Suprapubic skin (tissue), 4 donors: ENCODE measurements at regions not wholly inside any gene's neighbourhood (a gene's known extent, or its start where the extent isn't known, plus 50 kb on each side); places are given as distances from the start of the nearest gene placed in this dataset.

Experiments used
- EP300 ChIP-seq: sonication (generic); formaldehyde crosslinking; IDR thresholded peaks from one replicate; pipeline ENCODE4 v1.6.1; 2017; ENCODE audit warnings: antibody characterized with exemption
- POLR2A ChIP-seq, 2 donors: fragments of 450-650 bp; IDR thresholded peaks; one replicate each; pipeline ENCODE4 v1.6.1; 2017; ENCODE audit warnings: antibody characterized with exemption in 2 of 2, mild to moderate bottlenecking in 2 of 2, moderate library complexity in 2 of 2
- POLR2AphosphoS5 ChIP-seq, 3 donors: sonication (generic); formaldehyde crosslinking; IDR thresholded peaks; one replicate each; pipeline ENCODE4 v1.6.1; 2017; ENCODE audit warnings: antibody characterized with exemption in 3 of 3
- TF ChIP-seq, protein P1 (sequence below), 2 donors: fragments of 200-600 bp in 1 of 2; fragments of 450-650 bp in 1 of 2; sonication (generic) in 1 of 2; IDR thresholded peaks; one replicate each; pipeline ENCODE4 v1.5.1; 2016 to 2019; ENCODE audit warnings: antibody characterized with exemption in 2 of 2, mild to moderate bottlenecking in 1 of 2, moderate library complexity in 1 of 2

DNA sequence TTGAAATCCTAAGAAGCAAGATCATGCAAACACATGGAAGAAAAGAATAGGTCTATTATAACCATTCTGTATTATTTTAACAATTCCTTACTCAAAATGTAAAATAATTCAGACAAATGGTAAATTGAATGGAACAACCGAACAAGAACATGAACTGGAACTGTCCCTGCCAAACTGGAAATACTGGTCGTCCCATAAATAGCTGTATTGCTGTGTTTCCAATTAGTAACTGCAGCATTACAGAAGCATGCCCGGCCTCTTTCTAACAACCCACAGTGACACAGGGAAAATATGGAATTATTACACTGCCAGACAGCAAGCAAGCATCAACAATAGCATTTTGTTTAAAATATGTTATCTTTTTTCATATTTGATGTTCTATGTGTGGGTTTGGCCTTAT, 1138.5 kb upstream of the PHF14 start:
- TF ChIP-seq, protein P1, sequence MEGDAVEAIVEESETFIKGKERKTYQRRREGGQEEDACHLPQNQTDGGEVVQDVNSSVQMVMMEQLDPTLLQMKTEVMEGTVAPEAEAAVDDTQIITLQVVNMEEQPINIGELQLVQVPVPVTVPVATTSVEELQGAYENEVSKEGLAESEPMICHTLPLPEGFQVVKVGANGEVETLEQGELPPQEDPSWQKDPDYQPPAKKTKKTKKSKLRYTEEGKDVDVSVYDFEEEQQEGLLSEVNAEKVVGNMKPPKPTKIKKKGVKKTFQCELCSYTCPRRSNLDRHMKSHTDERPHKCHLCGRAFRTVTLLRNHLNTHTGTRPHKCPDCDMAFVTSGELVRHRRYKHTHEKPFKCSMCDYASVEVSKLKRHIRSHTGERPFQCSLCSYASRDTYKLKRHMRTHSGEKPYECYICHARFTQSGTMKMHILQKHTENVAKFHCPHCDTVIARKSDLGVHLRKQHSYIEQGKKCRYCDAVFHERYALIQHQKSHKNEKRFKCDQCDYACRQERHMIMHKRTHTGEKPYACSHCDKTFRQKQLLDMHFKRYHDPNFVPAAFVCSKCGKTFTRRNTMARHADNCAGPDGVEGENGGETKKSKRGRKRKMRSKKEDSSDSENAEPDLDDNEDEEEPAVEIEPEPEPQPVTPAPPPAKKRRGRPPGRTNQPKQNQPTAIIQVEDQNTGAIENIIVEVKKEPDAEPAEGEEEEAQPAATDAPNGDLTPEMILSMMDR (IDR thresholded peaks at IDR 0.05) = no peak
- TF ChIP-seq POLR2A (IDR thresholded peaks at IDR 0.05) (no peak), EP300 (no peak), POLR2AphosphoS5 (IDR thresholded peaks at IDR 0.05) (no peak)
